ENCODE measurements at regions not wholly inside any gene's neighbourhood (a gene's known extent, or its start where the extent isn't known, plus 50 kb on each side); places are given as distances from the start of the nearest gene placed in this dataset.
"Not testable (repeated sequence)": the region's sequence is repeated elsewhere in the genome, so short reads cannot be mapped to it uniquely, and the experiment has no call there.

GRCh38 chr12:59294221-59294620, 301.6 kb upstream of the SLC16A7 start:
- H3K4me3 ChIP-seq (ENCODE audit: low read depth, low read length) = no peak overlapping the region
- TF ChIP-seq, protein P1, sequence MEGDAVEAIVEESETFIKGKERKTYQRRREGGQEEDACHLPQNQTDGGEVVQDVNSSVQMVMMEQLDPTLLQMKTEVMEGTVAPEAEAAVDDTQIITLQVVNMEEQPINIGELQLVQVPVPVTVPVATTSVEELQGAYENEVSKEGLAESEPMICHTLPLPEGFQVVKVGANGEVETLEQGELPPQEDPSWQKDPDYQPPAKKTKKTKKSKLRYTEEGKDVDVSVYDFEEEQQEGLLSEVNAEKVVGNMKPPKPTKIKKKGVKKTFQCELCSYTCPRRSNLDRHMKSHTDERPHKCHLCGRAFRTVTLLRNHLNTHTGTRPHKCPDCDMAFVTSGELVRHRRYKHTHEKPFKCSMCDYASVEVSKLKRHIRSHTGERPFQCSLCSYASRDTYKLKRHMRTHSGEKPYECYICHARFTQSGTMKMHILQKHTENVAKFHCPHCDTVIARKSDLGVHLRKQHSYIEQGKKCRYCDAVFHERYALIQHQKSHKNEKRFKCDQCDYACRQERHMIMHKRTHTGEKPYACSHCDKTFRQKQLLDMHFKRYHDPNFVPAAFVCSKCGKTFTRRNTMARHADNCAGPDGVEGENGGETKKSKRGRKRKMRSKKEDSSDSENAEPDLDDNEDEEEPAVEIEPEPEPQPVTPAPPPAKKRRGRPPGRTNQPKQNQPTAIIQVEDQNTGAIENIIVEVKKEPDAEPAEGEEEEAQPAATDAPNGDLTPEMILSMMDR (IDR thresholded peaks at IDR 0.05; ENCODE audit: low read depth, low read length) = no peak
- in situ Hi-C loops (cut with HindIII; ENCODE audit: low sequenced_read_pairs) = no loop called here
- no peak for DNase-seq (ENCODE audit: low read depth, low spot score)

DNA sequence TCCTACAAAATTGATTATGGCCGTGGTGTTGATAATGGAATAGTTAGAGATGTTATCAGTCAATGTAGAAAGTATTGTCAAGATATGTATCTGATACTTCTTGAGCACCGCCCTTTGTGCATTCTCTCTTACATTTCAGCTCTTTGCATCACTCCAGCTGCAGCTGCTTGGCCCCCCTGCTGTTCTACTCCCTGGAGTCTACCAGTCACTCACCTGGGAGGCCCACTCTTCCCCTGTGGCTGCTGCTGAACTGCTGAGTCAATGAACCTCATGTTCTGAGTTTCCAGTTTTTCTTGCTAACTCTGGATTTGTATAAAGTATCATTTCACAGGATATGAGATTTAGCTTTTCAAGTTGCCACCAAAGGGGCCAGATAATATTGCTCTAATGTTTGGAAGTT, 312.8 kb upstream of the SLC16A7 start:
- TF ChIP-seq, protein P1 (IDR thresholded peaks at IDR 0.05; ENCODE audit: low read depth, low read length) = no peak
- in situ Hi-C loops (cut with HindIII; ENCODE audit: low sequenced_read_pairs) = no loop called here
- no peak overlapping the region for H3K4me3 ChIP-seq (ENCODE audit: low read depth, low read length)
- no peak for DNase-seq (ENCODE audit: low read depth, low spot score)

DNA sequence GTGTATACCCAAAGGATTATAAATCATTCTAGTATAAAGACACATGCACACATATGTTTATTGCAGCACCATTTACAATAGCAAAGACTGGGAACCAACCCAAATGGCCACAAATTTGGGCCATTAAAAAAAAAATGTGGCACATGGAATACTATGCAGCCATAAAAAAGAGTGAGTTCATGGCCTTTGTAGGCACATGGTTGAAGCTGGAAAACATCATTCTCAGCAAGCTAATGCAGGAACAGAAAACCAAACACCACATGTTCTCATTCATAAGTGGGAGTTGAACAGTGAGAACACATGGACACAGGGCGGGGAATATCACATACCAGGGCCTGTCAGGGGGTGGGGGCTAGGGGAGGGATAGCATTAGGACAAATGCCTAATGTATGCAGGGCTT, 322.3 kb upstream of the SLC16A7 start:
- in situ Hi-C loops (cut with HindIII; ENCODE audit: low sequenced_read_pairs); H3K4me3 ChIP-seq (ENCODE audit: low read depth, low read length); DNase-seq (ENCODE audit: low read depth, low spot score): not testable (repeated sequence)

GRCh38 chr12:59268295-59268809, 327.5 kb upstream of the SLC16A7 start:
- TF ChIP-seq, protein P1 (IDR thresholded peaks at IDR 0.05; ENCODE audit: low read depth, low read length) = no peak
- no peak overlapping the region for H3K4me3 ChIP-seq (ENCODE audit: low read depth, low read length)
- in situ Hi-C loops (cut with HindIII; ENCODE audit: low sequenced_read_pairs) = no loop called here
- DNase-seq (ENCODE audit: low read depth, low spot score) = no peak

- TF ChIP-seq, protein P1 (IDR thresholded peaks at IDR 0.05; ENCODE audit: low read depth, low read length) = no peak
- DNase-seq (ENCODE audit: low read depth, low spot score) = no peak
- in situ Hi-C loops (cut with HindIII; ENCODE audit: low sequenced_read_pairs) = no loop called here
- no peak overlapping the region for H3K4me3 ChIP-seq (ENCODE audit: low read depth, low read length)
Measured at GRCh38 chr12:59260202-59260601, 335.6 kb upstream of the SLC16A7 start.

GRCh38 chr12:59252731-59253130, 332.4 kb upstream of the LRIG3 start:
- no peak overlapping the region for H3K4me3 ChIP-seq (ENCODE audit: low read depth, low read length)
- in situ Hi-C loops (cut with HindIII; ENCODE audit: low sequenced_read_pairs) = no loop called here
- TF ChIP-seq, protein P1 (IDR thresholded peaks at IDR 0.05; ENCODE audit: low read depth, low read length) = no peak
- DNase-seq (ENCODE audit: low read depth, low spot score) = no peak

GRCh38 chr12:59250766-59251165, 330.5 kb upstream of the LRIG3 start:
- no peak overlapping the region for H3K4me3 ChIP-seq (ENCODE audit: low read depth, low read length)
- TF ChIP-seq, protein P1 (IDR thresholded peaks at IDR 0.05; ENCODE audit: low read depth, low read length) = no peak
- in situ Hi-C loops (cut with HindIII; ENCODE audit: low sequenced_read_pairs) = no loop called here
- no peak for DNase-seq (ENCODE audit: low read depth, low spot score)
